RWPE2 (cell line): ENCODE measurements at regions not wholly inside any gene's neighbourhood (a gene's known extent, or its start where the extent isn't known, plus 50 kb on each side); places are given as distances from the start of the nearest gene placed in this dataset.
A peak's percentile ranks its signal among the peaks of the same experiment; 100 is the strongest.

Source experiments
- ATAC-seq: fragments of 200-7000 bp; cut with Tn5 transposase; 3 replicates; pipeline ENCODE4 v1.9.1; 2021; ENCODE audit warnings: low read depth
- DNase-seq: peaks from one replicate; pipeline ENCODE4 v3.0.0-alpha.2; 2020; ENCODE audit warnings: low spot score
- H3K27ac ChIP-seq: fragments of 450-650 bp; 2 replicates; pipeline ENCODE4 v1.5.1; 2017; ENCODE audit warnings: mild to moderate bottlenecking; ENCODE audit not compliant: poor library complexity, severe bottlenecking
- H3K27me3 ChIP-seq: fragments of 250-450 bp; sonication (Bioruptor Pico); 2 replicates; pipeline ENCODE4 v1.5.1; 2021; ENCODE audit warnings: mild to moderate bottlenecking, moderate library complexity; ENCODE audit not compliant: insufficient read depth, poor library complexity, severe bottlenecking
- H3K36me3 ChIP-seq: fragments of 250-450 bp; sonication (Bioruptor Pico); 2 replicates; pipeline ENCODE4 v1.5.1; 2020; ENCODE audit warnings: low read depth, mild to moderate bottlenecking, moderate library complexity
- H3K4me1 ChIP-seq: fragments of 250-450 bp; sonication (Bioruptor Pico); 2 replicates; pipeline ENCODE4 v1.5.1; 2021; ENCODE audit warnings: mild to moderate bottlenecking, moderate library complexity; ENCODE audit not compliant: insufficient read depth, poor library complexity, severe bottlenecking
- H3K4me3 ChIP-seq: fragments of 250-450 bp; sonication (Bioruptor Pico); 2 replicates; pipeline ENCODE4 v1.5.1; 2021; ENCODE audit warnings: mild to moderate bottlenecking, moderate library complexity; ENCODE audit not compliant: severe bottlenecking
- H3K9me3 ChIP-seq: fragments of 250-450 bp; sonication (Bioruptor Pico); 2 replicates; pipeline ENCODE4 v1.5.1; 2021; ENCODE audit warnings: mild to moderate bottlenecking, moderate library complexity; ENCODE audit not compliant: severe bottlenecking
- CTCF ChIP-seq: fragments of 450-650 bp; IDR thresholded peaks from one replicate; pipeline ENCODE4 v1.5.1; 2017; ENCODE audit warnings: mild to moderate bottlenecking, moderate library complexity; ENCODE audit not compliant: poor library complexity, severe bottlenecking

DNA sequence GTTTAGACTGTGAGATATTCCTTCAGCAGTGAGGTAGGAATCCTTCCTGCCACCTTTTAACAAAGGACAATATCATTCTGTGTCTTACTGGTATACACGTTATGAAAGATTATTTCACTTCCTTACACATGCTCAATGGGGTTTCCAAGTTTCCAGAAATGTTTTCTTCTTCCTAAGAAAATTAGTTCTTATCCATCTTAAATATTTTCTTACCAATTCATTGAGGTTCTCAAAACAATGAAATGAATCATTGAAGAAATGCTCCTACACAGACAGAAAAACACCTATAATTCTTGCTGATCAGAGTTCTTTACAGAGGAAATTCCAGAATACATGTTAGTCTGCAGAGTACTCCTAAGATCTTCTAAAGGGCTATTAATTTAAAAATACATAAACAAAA, 51.4 kb upstream of the SEC61G start:
- no peaks in the 10 kb centered on the region for H3K36me3 ChIP-seq
- no peaks in the 10 kb centered on the region for H3K9me3 ChIP-seq
- DNase-seq (no peak), ATAC-seq (no peak)
- H3K27ac ChIP-seq, result peak overlapping the region; percentile 86
- TF ChIP-seq CTCF, result no peak
- H3K27me3 ChIP-seq, result no peaks in the 10 kb centered on the region
- no peak overlapping the region for H3K4me3 ChIP-seq
- H3K4me1 ChIP-seq, result peaks cover 21% of the 10 kb centered on the region

DNA sequence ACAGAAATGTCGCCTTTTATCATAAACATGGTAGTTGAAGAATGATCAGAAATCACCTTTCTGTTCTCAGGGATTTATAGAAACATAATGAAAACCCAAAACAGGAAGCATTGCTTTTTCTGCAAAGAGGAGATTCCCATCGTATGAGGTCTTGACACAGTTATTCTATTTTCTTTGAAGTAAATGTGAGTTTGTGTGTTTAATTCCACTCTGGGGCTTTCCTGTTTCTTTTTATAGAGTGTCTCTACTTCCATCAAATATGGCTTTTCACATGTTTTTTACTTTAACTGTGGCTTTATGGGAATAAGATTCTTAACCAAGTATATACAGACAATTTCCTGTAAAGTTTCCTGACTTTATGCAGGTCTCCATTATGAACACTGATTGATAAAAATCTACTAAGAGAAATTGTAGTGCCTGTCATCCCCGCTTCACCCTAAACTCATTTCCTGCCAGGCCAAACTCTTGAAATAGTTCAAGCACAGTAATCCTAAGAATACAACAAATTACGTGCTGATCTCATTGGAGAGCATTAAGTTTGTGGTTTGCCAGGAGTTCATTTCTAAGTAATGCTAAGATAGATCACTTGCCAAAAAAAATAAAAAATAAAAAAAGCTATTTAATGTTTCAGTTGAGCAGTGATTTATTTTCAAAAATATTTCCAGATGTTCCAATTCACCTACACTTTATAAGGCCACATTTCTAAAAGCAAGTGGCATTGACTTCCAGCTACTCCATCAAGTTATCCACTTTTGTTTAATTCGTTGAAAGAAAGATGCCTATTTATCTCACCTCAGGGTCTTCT, 52.2 kb upstream of the SEC61G start:
- DNase-seq, result no peak
- peak; percentile 77 for ATAC-seq
- Histone ChIP-seq H3K27ac (peak overlapping the region; percentile 86), H3K36me3 (no peaks in the 10 kb centered on the region), H3K4me3 (no peak overlapping the region), H3K9me3 (no peaks in the 10 kb centered on the region), H3K27me3 (no peaks in the 10 kb centered on the region), H3K4me1 (peaks cover 21% of the 10 kb centered on the region)
- no peak for TF ChIP-seq CTCF

GRCh38 chr7:54811846-54812254, 52.8 kb upstream of the SEC61G start:
- peak overlapping the region; percentile 86 for H3K27ac ChIP-seq
- H3K4me3 ChIP-seq, result no peak overlapping the region
- no peaks in the 10 kb centered on the region for H3K36me3 ChIP-seq
- H3K9me3 ChIP-seq, result no peaks in the 10 kb centered on the region
- H3K4me1 ChIP-seq, result peaks cover 21% of the 10 kb centered on the region
- TF ChIP-seq CTCF, result no peak
- ATAC-seq (peak; percentile 66; the same call in 2 of the 3 replicates), DNase-seq (no peak)
- no peaks in the 10 kb centered on the region for H3K27me3 ChIP-seq

- H3K4me1 ChIP-seq, result peaks cover 21% of the 10 kb centered on the region
- H3K4me3 ChIP-seq, result no peak overlapping the region
These were observed 53.8 kb upstream of the SEC61G start for GRCh38 chr7:54812756-54813322.

More at GRCh38 chr7:54812756-54813322, 53.8 kb upstream of the SEC61G start:
- no peaks in the 10 kb centered on the region for H3K9me3 ChIP-seq
- no peak for DNase-seq
- H3K27me3 ChIP-seq, result no peaks in the 10 kb centered on the region
- ATAC-seq, result no peak
- peak overlapping the region; percentile 86 for H3K27ac ChIP-seq
- no peaks in the 10 kb centered on the region for H3K36me3 ChIP-seq
- TF ChIP-seq CTCF, result no peak
